T follicular helper cell (primary cell): ENCODE measurements at regions not wholly inside any gene's neighbourhood (a gene's known extent, or its start where the extent isn't known, plus 50 kb on each side); places are given as distances from the start of the nearest gene placed in this dataset.

Experiments
- DNase-seq: peaks from one replicate; pipeline ENCODE4 v3.0.0-alpha.2; 2020; ENCODE audit warnings: low read depth

DNA sequence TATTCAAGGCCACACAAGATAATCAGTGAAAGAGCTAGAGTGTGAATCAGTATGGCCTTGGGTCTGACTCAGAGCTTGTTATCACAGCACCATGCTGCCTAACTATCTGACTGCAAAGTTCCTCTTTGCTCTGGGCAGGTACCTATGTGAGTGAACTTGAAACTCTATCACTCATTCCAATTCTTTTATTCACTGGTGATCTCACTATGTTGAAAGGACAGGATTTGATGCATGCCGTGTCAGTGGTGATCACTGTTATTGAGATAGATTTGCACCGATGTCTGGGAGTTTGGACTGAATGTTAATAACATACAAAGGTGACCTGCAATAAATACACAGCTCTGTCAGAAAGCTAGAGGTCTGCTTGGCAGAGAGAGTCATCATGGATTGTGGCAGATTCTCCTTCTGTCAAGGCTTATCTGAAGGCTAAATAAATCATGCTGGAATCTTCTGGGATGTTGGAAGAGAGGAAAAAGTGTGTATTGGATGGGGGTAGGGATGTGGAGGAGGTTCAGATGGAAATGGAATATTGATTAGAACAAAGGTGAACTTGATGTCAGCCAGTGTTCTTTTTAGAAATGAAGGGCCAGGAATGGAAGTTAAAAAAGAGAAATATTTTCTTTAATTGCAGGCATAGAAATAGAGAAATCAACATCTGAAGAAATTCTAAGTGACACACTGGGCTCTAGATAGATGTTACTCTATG is 91.8 kb upstream of the TNC start:
- no peak for DNase-seq

DNA sequence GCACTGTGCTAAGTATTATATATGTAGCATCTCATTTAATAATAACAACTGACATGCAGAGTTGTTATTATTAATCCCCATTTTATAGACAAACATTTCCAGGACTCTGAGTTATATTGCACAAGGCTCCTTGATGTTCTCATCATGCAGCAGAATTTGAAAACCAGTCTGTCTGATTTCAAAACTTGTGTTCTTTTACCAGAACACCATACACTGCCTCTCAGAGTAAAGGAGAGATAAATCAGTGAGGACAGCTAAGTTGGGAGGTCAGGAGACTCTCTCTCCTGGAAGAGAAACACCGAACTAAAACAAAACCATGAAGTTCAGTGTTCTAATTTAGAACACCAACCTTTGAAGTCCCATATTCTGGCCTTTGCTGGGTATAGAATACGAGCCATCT is 92.7 kb upstream of the TNC start:
- no peak for DNase-seq

DNA sequence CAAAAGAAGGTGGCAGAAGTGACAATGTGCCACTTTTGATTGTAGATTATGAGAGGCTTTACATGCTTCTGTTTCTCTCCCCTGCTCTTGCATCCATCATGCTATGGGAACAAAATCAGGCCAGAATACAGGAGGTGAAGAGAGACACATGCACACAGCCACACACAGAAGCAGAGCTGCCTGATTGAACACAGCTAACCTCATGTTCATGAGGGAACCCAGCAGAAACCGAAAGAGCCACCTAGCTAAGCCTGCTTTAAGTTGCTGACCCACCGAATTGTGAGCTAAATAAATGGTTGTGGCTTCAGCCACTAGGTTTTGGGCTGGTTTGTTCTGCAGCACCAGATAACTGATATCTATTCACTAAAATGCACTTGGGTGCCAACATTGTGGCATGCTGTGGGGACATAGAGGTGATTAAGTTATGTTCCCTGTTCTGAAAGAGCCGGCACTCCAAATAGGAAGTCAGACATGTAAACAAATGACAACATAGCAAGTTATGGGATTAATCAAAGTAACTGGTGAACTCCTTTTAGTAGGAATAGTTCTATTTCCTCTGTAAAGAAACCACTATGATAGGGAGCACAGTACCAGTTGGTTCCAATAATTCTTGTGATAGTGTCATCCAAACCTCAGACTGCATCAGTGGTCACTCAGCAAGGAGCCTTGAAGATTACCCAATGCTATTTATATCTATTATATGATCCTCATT is 93.6 kb upstream of the TNC start:
- no peak for DNase-seq

- DNase-seq = no peak
Observed at GRCh38 chr9:115212125-115212605, 94.2 kb upstream of the TNC start.

DNA sequence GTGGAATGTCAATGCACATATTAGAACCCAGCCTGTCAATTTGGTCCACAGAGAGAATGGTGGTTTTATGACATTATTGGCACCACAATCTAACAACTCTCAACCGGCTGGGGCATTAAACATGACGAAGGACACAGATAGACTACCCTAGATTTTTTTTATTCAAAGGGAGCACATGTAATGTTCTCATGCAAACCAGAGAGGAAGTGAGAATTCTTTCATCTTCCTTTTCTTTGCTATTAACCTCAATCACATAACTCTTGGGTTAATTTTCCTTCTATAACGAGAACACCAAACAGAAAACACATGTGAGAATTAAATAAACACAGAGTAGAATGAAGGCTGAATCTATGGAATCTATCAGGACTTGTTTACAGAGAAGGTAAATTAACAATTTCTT is 94.9 kb upstream of the TNC start:
- no peak for DNase-seq

GRCh38 chr9:115213818-115214334 is 95.9 kb upstream of the TNC start:
- no peak for DNase-seq

- DNase-seq = no peak
Observed at GRCh38 chr9:115216873-115217272, 98.9 kb upstream of the TNC start.

DNA sequence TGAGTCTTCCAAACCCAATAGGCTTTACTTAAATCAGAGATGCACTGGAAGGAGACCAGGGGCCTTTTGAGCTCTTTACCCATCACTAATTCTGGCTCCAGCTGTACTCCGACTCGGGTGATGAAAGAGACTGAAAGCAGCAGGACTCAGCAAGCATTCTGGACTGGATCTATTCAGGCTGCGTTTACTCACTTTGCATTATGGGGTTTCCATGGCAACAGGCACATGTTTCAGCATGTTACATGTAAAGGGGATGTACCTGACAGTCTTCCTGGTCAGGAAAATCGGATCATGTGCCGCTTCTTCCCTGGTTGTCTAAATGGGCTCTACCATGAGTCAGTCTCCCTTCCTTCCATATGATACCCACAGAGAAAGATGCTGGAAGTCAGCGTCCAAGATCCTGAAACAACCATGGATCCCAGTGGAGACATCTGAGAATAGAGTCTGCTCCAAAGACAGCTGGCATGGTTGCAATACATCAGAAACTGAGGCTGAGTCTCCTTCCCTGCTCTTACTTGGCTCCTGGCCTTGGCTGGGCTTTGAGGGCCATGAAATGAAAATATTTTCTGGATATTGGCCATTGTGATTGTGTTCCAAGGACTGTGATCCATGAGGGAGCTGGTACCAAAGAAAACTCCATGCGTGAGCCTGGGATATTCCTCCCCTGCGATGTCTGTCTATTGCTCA is 102.5 kb upstream of the TNC start:
- no peak for DNase-seq

- no peak for DNase-seq
Observed at GRCh38 chr9:115223471-115223870, 105.5 kb upstream of the TNC start.

DNA sequence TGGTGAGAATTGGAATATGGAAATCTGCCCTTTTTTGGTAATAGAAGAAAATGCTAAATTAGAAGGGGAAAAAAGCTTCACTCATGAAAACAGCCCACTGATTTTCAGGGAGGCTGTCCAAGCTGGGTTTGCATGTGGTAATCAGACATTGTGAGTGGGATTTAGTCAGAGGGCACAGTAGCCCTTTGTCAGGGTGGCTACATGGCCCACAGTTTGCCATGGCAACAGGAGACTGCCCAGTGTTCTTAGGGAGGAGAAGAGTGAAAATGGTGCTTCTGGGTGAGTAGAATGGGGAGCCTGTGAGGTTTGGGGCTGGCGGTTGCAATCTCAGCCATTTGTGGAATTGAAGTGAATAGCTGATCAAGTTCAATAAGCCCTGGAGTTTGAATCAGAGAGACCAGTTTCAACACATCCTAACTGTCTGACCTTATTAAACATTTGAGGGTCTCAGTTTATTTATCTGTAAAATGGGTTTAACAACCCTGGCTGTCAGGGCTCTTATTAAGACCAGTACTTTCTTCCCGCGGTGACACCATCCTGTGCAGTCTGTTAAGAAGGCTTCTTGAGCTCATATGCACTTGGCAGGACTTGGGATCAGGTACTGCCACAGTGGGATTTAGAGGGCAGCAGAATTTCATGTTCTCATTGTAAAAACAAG is 107.6 kb upstream of the TNC start:
- DNase-seq = no peak

- no peak for DNase-seq
Observed at GRCh38 chr9:115226152-115226551, 108.2 kb upstream of the TNC start.

DNA sequence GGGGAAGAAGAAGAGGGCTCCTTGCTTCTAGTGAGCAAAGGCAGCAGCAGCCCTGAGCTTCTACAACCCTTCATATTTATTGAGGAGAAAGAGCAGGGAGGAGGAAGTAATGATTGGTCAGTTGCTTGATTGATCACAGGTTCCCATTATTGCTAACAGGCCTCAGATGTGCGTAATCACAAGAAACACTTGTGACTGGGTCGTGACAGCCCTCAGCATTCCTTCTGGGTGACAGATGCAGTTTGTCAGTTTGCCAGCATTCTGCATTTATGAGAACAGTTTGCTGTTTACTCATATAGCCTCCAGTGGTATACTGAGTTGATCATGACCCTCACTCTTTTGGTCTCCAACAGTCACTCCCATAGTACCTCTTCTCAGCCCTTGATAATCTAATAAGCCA is 111.5 kb upstream of the TNC start:
- DNase-seq = no peak

DNA sequence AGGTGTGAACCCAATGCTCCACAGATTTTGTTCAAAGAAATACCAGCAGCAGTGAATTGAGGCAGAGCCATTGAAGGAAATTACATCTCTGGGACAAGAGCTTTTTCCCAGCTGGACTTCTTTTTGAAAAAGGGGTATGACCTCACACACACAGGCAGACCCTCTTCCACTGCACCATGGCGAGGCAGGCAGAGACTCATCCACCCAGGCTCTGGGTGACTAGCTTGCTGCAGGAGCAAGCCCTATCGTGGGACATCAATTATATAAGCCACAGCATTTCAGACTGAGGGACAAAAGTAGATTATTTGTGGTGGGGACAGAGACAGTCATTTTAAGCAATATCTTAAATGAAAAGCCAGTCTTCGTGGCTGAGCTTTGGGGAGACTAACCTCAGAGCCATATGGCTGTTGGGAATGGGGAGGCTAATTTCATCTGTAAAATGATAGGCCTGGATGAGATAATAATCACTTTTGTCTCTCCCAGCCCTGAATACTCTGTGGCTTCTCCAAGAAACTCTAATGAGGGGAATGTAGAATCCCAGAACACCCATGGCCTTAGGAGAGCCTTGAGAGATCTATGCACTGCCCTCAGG is 113.1 kb upstream of the TNC start:
- no peak for DNase-seq

DNA sequence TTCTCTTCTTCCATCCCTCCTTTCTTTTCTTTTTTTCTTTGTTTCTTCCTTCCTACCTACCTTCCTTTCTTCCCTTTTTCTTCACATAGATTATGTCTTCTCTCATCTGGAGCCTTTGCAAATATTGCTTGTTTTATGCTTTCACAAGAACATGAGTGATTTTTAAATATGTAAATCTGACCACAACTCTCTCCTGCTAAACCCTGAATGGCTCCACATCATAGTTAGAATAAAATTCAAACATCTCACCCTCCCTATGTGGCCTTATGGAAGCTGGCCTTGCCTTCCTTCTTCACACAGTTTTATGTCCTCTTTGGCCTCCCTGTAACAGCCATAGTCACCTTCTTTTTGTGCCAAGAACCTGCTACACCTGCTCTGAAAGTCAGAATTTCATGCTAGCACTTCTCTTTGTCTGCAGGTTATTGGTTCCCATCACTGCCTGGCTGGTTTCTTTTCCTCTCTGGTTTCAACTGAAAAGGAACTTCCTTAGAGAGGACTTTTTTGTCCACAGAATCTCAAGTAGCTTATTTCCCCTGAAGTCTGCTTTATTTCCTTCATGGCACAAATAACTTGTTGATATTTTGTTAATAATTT is 114.3 kb upstream of the TNC start:
- no peak for DNase-seq

- no peak for DNase-seq
Observed at GRCh38 chr9:115234094-115234493, 116.1 kb upstream of the TNC start.

GRCh38 chr9:115235221-115235620 is 117.3 kb upstream of the TNC start:
- no peak for DNase-seq

DNA sequence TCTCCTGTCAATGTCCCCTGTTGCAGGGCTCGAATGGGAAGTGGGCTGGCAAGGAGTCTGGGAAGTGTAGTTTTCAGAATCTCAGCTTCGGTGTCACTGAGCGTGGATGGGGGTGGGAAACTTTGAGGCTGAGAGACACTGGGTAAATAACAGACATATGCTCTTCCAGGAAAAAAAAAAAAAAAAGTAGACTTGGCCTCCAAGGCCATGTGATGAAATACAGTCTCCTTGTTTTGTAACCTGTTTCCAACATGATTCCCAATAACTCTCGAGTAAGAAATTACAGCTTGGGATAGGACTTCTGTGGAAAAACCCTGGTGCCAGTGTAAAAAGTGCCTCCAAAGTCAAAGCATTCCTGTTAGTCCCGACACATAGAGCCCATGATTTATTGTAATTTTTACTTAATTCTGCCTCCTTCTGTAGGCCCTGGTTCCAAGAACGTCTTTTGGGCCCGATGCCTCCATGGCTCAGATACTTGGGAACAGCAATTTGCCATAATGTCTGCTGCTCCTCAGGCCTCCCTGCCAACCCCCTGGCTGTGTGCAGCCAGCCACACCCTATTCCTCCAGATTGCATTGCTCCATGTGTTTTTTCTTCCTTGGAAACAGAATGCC is 119.5 kb upstream of the TNC start:
- no peak for DNase-seq

DNA sequence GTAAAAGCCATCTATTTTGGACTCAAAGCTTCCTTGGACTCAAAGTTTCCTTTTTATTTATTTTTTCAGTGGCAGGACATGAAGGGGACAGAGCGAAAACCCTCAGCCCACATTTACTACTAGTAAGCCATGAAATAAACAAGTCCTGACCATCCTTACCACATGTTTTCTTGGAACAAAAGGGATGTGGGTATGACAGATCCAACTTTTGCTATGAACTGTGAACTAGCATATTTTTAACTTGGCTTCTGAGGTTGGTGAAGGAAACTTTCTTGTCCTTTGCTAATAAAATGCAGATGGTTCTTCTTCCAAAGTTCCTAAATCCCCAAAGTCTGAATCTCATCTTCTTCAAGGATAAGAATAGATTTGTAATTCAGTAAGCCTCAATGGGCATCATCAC is 122.7 kb upstream of the TNC start:
- DNase-seq = no peak

DNA sequence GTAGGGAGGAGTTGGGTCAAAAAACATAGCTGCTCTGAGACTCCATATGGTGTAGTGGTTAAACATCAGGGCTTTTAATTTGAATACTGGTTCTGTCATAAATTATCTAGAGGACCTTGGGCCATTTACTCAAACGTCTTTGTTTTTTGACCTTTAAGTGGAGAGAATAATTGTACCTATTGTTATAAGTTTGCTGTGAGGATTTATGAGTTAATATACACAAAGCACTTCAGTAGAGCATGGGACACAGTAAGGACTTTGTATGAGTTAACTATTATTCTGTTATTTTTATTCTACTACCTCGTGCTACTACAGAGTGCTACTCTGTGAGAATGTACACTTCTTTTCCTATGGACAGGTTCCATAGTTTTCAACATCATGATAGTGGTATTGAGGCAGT is 123.7 kb upstream of the TNC start:
- DNase-seq = no peak

DNA sequence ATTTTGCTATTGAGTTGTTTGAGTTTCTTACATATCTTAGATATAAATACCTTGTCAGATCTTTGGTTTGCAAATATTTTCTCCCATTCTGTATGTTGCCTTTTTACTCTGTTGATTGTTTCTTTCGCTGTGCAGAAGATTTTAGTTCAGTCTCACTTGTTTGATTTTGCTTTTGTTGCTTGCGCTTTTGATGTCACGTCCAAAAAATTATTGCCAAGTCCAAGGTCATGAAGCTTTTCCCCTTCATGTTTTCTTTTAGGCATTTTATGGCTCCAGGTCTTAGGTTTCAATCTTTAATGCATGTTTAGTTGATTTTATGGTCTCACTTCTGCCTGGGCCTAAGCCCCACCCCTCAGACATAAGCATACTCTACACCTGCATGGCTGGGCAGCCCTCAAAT is 131.5 kb upstream of the TNC start:
- no peak for DNase-seq

DNA sequence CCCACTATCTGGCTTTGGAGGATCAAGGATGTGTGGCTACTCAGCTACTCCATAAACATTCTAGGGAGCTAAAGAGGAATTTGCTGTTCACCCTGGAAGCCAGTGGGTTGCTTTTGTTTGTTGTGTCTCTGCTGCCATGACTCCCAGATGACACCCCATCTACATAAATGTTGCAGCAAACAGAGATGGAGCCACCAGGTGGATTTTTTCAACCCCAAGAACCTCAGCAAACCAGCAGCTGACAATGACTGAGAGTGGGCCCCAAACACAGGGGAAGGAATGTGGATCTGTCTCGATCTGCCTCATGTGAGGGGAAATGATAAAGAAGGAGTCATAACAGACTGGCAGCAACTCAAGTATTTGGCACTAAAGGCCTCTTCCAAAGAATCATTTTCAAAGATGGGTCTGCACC is 132.7 kb upstream of the TNC start:
- no peak for DNase-seq
